HG03460 (cell line): ENCODE measurements at regions not wholly inside any gene's neighbourhood (a gene's known extent, or its start where the extent isn't known, plus 50 kb on each side); places are given as distances from the start of the nearest gene placed in this dataset.
"Not testable (repeated sequence)": the region's sequence is repeated elsewhere in the genome, so short reads cannot be mapped to it uniquely, and the experiment has no call there.

Experiments used
- ATAC-seq: cut with Tn5 transposase; IDR thresholded peaks from one replicate; pipeline ENCODE4 v1.9.1; 2021; ENCODE audit not compliant: unreplicated experiment

- no peak for ATAC-seq
Measured at GRCh38 chr13:105907319-105908019, 628.0 kb downstream of the EFNB2 start.

GRCh38 chr13:105906746-105907145 lies 628.7 kb downstream of the EFNB2 start:
- no peak for ATAC-seq

- ATAC-seq, result no peak
Measured at GRCh38 chr13:105904034-105904742, 631.3 kb downstream of the EFNB2 start.

GRCh38 chr13:105902396-105902795 lies 633.1 kb downstream of the EFNB2 start:
- no peak for ATAC-seq

- ATAC-seq, result no peak
Measured at GRCh38 chr13:105897575-105897974, 637.9 kb downstream of the EFNB2 start.

GRCh38 chr13:105894697-105895096 lies 640.8 kb downstream of the EFNB2 start:
- no peak for ATAC-seq

GRCh38 chr13:105890509-105890908 lies 645.0 kb downstream of the EFNB2 start:
- no peak for ATAC-seq

- no peak for ATAC-seq
Measured at GRCh38 chr13:105878119-105878700, 657.3 kb downstream of the EFNB2 start.

GRCh38 chr13:105874814-105875213 lies 660.6 kb downstream of the EFNB2 start:
- no peak for ATAC-seq

GRCh38 chr13:105871768-105872167 lies 663.7 kb downstream of the EFNB2 start:
- no peak for ATAC-seq

- ATAC-seq, result no peak
Measured at GRCh38 chr13:105871326-105871725, 664.1 kb downstream of the EFNB2 start.

GRCh38 chr13:105863300-105863920 lies 672.1 kb downstream of the EFNB2 start:
- no peak for ATAC-seq

- ATAC-seq, result no peak
Measured at GRCh38 chr13:105848494-105848893, 687.0 kb downstream of the EFNB2 start.

- ATAC-seq, result no peak
Measured at GRCh38 chr13:105847527-105848291, 687.8 kb downstream of the EFNB2 start.

GRCh38 chr13:105846923-105847322 lies 688.5 kb downstream of the EFNB2 start:
- ATAC-seq, result no peak

- ATAC-seq, result no peak
Measured at GRCh38 chr13:105841286-105841685, 694.2 kb downstream of the EFNB2 start.

- ATAC-seq, result no peak
Measured at GRCh38 chr13:105838231-105838630, 697.2 kb downstream of the EFNB2 start.

- not testable (repeated sequence) for ATAC-seq
Measured at GRCh38 chr13:105837295-105837694, 698.2 kb downstream of the EFNB2 start.

- ATAC-seq, result no peak
Measured at GRCh38 chr13:105830821-105831220, 704.6 kb downstream of the EFNB2 start.

GRCh38 chr13:105827111-105827809 lies 708.2 kb downstream of the EFNB2 start:
- ATAC-seq, result no peak
